Esophagus mucosa (tissue), 1 donor: ENCODE measurements at regions not wholly inside any gene's neighbourhood (a gene's known extent, or its start where the extent isn't known, plus 50 kb on each side); places are given as distances from the start of the nearest gene placed in this dataset.

Experiments used
- ATAC-seq: fragments of 200-7000 bp; cut with Tn5 transposase; one replicate; pipeline ENCODE4 v1.9.1; 2020
- donor health status: DM: yes; HTN: yes; CAD: no.

- no peak for ATAC-seq
These were observed 433.2 kb upstream of the SMARCA2 start for GRCh38 chr9:1581926-1582325.

GRCh38 chr9:1591310-1591709 is 423.8 kb upstream of the SMARCA2 start:
- ATAC-seq: no peak

GRCh38 chr9:1598270-1598669 is 416.9 kb upstream of the SMARCA2 start:
- ATAC-seq: no peak

GRCh38 chr9:1599961-1600360 is 415.2 kb upstream of the SMARCA2 start:
- no peak for ATAC-seq

- peak; percentile 71 for ATAC-seq
These were observed 410.1 kb upstream of the SMARCA2 start for GRCh38 chr9:1604942-1605560.

- ATAC-seq: no peak
These were observed 408.9 kb upstream of the SMARCA2 start for GRCh38 chr9:1606253-1606652.

- peak; percentile 90 for ATAC-seq
These were observed 402.3 kb upstream of the SMARCA2 start for GRCh38 chr9:1612886-1613285.

- no peak for ATAC-seq
These were observed 397.7 kb upstream of the SMARCA2 start for GRCh38 chr9:1617419-1617818.

GRCh38 chr9:1619915-1620710 is 395.0 kb upstream of the SMARCA2 start:
- ATAC-seq: peak; percentile 59

GRCh38 chr9:1637401-1637800 is 377.7 kb upstream of the SMARCA2 start:
- no peak for ATAC-seq

- peak; percentile 72 for ATAC-seq
These were observed 376.0 kb upstream of the SMARCA2 start for GRCh38 chr9:1639166-1639565.

- ATAC-seq: peak; percentile 99
These were observed 367.4 kb upstream of the SMARCA2 start for GRCh38 chr9:1647776-1648175.

GRCh38 chr9:1653282-1653681 is 361.9 kb upstream of the SMARCA2 start:
- ATAC-seq: no peak

GRCh38 chr9:1658661-1659362 is 356.3 kb upstream of the SMARCA2 start:
- no peak for ATAC-seq

- no peak for ATAC-seq
These were observed 355.8 kb upstream of the SMARCA2 start for GRCh38 chr9:1659363-1659690.

GRCh38 chr9:1668441-1668840 is 346.7 kb upstream of the SMARCA2 start:
- ATAC-seq: no peak

- ATAC-seq: no peak
These were observed 341.8 kb upstream of the SMARCA2 start for GRCh38 chr9:1673300-1673699.

- no peak for ATAC-seq
These were observed 338.4 kb upstream of the SMARCA2 start for GRCh38 chr9:1676771-1677170.

- no peak for ATAC-seq
These were observed 331.2 kb upstream of the SMARCA2 start for GRCh38 chr9:1683951-1684350.

- no peak for ATAC-seq
These were observed 316.2 kb upstream of the SMARCA2 start for GRCh38 chr9:1698991-1699390.

- ATAC-seq: no peak
These were observed 314.0 kb upstream of the SMARCA2 start for GRCh38 chr9:1701113-1701512.

- ATAC-seq: no peak
These were observed 312.4 kb upstream of the SMARCA2 start for GRCh38 chr9:1702701-1703100.

- no peak for ATAC-seq
These were observed 307.9 kb upstream of the SMARCA2 start for GRCh38 chr9:1707291-1707690.

GRCh38 chr9:1708219-1708618 is 306.9 kb upstream of the SMARCA2 start:
- ATAC-seq: no peak
